Right atrium auricular region (tissue), 2 donors: ENCODE measurements at regions not wholly inside any gene's neighbourhood (a gene's known extent, or its start where the extent isn't known, plus 50 kb on each side); places are given as distances from the start of the nearest gene placed in this dataset.

Source experiments
- DNase-seq: peaks from one replicate; pipeline ENCODE4 v3.0.0-alpha.2; 2019; ENCODE audit warnings: low spot score
- H3K27ac ChIP-seq, 2 donors: fragments of 200-600 bp; sonication (generic); 1 replicate in 1 of 2; 2 replicates in 1 of 2; pipeline ENCODE4 v1.5.1; 2016 to 2019
- H3K27me3 ChIP-seq, 2 donors: fragments of 200-600 bp; sonication (generic); one replicate each; pipeline versions ENCODE4 v1.5.1 to v1.6.0; 2017 to 2019
- H3K36me3 ChIP-seq: fragments of 200-600 bp; sonication (generic); one replicate; pipeline ENCODE4 v1.5.1; 2016
- H3K4me1 ChIP-seq, 2 donors: fragments of 200-600 bp; sonication (generic); one replicate each; pipeline versions ENCODE4 v1.5.1 to v1.6.0; 2017 to 2019
- H3K4me3 ChIP-seq, 2 donors: fragments of 200-600 bp; sonication (generic); 1 replicate in 1 of 2; 2 replicates in 1 of 2; pipeline ENCODE4 v1.5.1; 2017 to 2019; ENCODE audit warnings: mild to moderate bottlenecking in 1 of 2, moderate library complexity in 1 of 2
- H3K9me3 ChIP-seq, 2 donors: fragments of 200-600 bp; sonication (generic); one replicate each; pipeline ENCODE4 v1.5.1; 2019
- TF ChIP-seq, protein P1 (sequence below), 2 donors: fragments of 200-600 bp; sonication (generic); IDR thresholded peaks; one replicate each; pipeline ENCODE4 v1.5.1; 2019; ENCODE audit warnings: antibody characterized with exemption in 2 of 2

GRCh38 chr15:47937834-47938233, 183.0 kb upstream of the SLC24A5 start:
- Histone ChIP-seq H3K9me3 (no peaks in the 10 kb centered on the region), H3K4me3 (no peak overlapping the region), H3K27me3 (no peaks in the 10 kb centered on the region), H3K36me3 (no peaks in the 10 kb centered on the region), H3K4me1 (no peaks in the 10 kb centered on the region), H3K27ac (no peak overlapping the region)
- TF ChIP-seq, protein P1, sequence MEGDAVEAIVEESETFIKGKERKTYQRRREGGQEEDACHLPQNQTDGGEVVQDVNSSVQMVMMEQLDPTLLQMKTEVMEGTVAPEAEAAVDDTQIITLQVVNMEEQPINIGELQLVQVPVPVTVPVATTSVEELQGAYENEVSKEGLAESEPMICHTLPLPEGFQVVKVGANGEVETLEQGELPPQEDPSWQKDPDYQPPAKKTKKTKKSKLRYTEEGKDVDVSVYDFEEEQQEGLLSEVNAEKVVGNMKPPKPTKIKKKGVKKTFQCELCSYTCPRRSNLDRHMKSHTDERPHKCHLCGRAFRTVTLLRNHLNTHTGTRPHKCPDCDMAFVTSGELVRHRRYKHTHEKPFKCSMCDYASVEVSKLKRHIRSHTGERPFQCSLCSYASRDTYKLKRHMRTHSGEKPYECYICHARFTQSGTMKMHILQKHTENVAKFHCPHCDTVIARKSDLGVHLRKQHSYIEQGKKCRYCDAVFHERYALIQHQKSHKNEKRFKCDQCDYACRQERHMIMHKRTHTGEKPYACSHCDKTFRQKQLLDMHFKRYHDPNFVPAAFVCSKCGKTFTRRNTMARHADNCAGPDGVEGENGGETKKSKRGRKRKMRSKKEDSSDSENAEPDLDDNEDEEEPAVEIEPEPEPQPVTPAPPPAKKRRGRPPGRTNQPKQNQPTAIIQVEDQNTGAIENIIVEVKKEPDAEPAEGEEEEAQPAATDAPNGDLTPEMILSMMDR (IDR thresholded peaks at IDR 0.05) = no peak
- no peak for DNase-seq

DNA sequence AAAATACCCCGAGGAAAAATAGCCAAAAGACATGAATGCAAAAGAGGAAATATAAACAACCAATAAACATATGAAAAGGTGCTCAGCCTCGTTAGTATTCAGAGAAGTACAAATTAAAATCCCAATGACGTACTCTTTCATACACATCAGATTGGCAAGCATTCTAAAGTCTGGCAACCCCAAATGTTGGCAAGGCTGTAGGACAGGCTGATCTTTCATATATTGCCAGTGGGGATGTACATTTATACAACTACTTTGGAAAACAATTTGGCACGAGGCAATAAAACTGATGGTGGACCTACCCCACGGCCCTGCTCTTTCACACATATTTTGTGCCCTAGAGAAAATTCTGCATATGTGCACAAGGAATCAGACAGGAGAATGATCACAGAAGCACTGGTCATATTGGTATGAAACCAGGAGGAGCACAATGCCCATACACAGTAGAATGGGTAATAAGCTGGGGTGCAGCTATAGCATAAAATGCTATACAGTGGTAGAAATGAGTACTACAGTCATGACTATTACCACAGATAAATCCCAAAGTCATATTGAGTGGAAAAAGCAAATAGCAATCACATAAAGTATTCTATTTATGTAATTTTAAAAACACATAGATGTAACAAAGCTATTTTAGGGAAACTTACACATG, 176.0 kb upstream of the SLC24A5 start:
- H3K4me1 ChIP-seq = no peaks in the 10 kb centered on the region
- no peaks in the 10 kb centered on the region for H3K27me3 ChIP-seq
- H3K4me3 ChIP-seq = no peak overlapping the region
- no peaks in the 10 kb centered on the region for H3K9me3 ChIP-seq
- TF ChIP-seq, protein P1 (IDR thresholded peaks at IDR 0.05) = peak in 1 of 2 donors; percentile 16
- DNase-seq = no peak
- H3K27ac ChIP-seq = no peak overlapping the region
- no peaks in the 10 kb centered on the region for H3K36me3 ChIP-seq

GRCh38 chr15:47945872-47946650, 174.7 kb upstream of the SLC24A5 start:
- H3K4me3 ChIP-seq = no peak overlapping the region
- H3K4me1 ChIP-seq = no peaks in the 10 kb centered on the region
- TF ChIP-seq, protein P1 (IDR thresholded peaks at IDR 0.05) = no peak
- H3K36me3 ChIP-seq = no peaks in the 10 kb centered on the region
- H3K9me3 ChIP-seq = no peaks in the 10 kb centered on the region
- no peaks in the 10 kb centered on the region for H3K27me3 ChIP-seq
- no peak overlapping the region for H3K27ac ChIP-seq
- DNase-seq = no peak

DNA sequence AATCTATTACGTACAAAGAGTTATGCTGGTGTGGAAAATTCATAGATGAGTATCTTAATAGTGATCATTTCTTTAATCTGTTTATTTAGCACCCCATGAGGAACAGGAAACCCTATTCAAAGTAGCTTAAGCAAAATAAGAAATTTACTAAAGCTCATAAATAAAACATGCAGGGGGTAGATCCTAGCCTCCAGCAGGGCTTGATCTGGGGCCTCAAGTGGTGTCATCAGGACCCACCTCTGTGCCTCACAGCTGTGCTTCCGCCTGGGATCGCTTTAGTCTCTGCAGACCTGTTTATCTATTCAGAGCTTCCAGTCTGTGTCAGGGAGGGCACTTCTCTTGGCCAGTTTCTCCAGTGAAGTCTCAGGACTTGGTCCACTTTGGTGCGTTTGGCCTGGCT, 171.0 kb upstream of the SLC24A5 start:
- no peaks in the 10 kb centered on the region for H3K4me1 ChIP-seq
- no peaks in the 10 kb centered on the region for H3K36me3 ChIP-seq
- no peak overlapping the region for H3K4me3 ChIP-seq
- DNase-seq = no peak
- TF ChIP-seq, protein P1 (IDR thresholded peaks at IDR 0.05) = no peak
- no peak overlapping the region for H3K27ac ChIP-seq
- no peaks in the 10 kb centered on the region for H3K27me3 ChIP-seq
- no peaks in the 10 kb centered on the region for H3K9me3 ChIP-seq

- Histone ChIP-seq H3K9me3 (no peaks in the 10 kb centered on the region), H3K4me3 (no peak overlapping the region)
Observed at GRCh38 chr15:47950447-47950846, 170.3 kb upstream of the SLC24A5 start.

More at GRCh38 chr15:47950447-47950846, 170.3 kb upstream of the SLC24A5 start:
- H3K27me3 ChIP-seq = no peaks in the 10 kb centered on the region
- TF ChIP-seq, protein P1 (IDR thresholded peaks at IDR 0.05) = no peak
- DNase-seq = no peak
- H3K27ac ChIP-seq = no peak overlapping the region
- no peaks in the 10 kb centered on the region for H3K36me3 ChIP-seq
- H3K4me1 ChIP-seq = no peaks in the 10 kb centered on the region
